Calu3 (cell line): ENCODE measurements at regions not wholly inside any gene's neighbourhood (a gene's known extent, or its start where the extent isn't known, plus 50 kb on each side); places are given as distances from the start of the nearest gene placed in this dataset.

Experiments used
- BruUV-seq: library from RNA; stranded (reverse); fragments of 400-500 nt; replicated peaks from 2 replicates; lab custom pipeline; 2021; lab: Mats Ljungman, UMichigan
- CTCF ChIA-PET: fragments of 300-600 bp; sonication (Branson Sonifier 250); formaldehyde crosslinking; loops from one replicate; lab custom pipeline; 2022; ENCODE audit warnings: antibody characterized with exemption; lab: Charles Lee
- DNase-seq: peaks from one replicate; pipeline ENCODE4 v3.0.0; 2022
- H3K27ac Mint-ChIP-seq: one replicate; pipeline ENCODE4 v1.8.0; 2022; ENCODE audit warnings: mixed read lengths; ENCODE audit not compliant: unreplicated experiment
- H3K27me3 Mint-ChIP-seq: one replicate; pipeline ENCODE4 v1.8.0; 2022; ENCODE audit warnings: mixed read lengths; ENCODE audit not compliant: unreplicated experiment
- H3K36me3 Mint-ChIP-seq: one replicate; pipeline ENCODE4 v1.8.0; 2022; ENCODE audit warnings: mild to moderate bottlenecking, moderate library complexity, mixed read lengths; ENCODE audit not compliant: insufficient read depth, unreplicated experiment
- H3K4me1 Mint-ChIP-seq: one replicate; pipeline ENCODE4 v1.8.0; 2022; ENCODE audit warnings: mild to moderate bottlenecking, low read depth, mixed read lengths; ENCODE audit not compliant: unreplicated experiment
- H3K4me3 Mint-ChIP-seq: one replicate; pipeline ENCODE4 v1.8.0; 2022; ENCODE audit warnings: mild to moderate bottlenecking, low read depth, moderate library complexity, mixed read lengths; ENCODE audit not compliant: unreplicated experiment
- H3K9me3 Mint-ChIP-seq: one replicate; pipeline ENCODE4 v1.8.0; 2022; ENCODE audit warnings: low read depth, mixed read lengths; ENCODE audit not compliant: unreplicated experiment
- CTCF ChIP-seq: fragments of 200-600 bp; IDR thresholded peaks from one replicate; pipeline ENCODE4 v1.8.0; 2022; ENCODE audit warnings: antibody characterized with exemption; ENCODE audit not compliant: unreplicated experiment
- intact Hi-C: fragments of 100-400 bp; cut with micrococcal nuclease; formaldehyde crosslinking; loops from one replicate; pipeline ENCODE4 v1.10.0; 2022; ENCODE audit not compliant: unreplicated experiment

- intact Hi-C loops: no loop called here
Measured at GRCh38 chr9:84111726-84112125, 131.1 kb downstream of the RMI1 start.

GRCh38 chr9:84121991-84122523 is 141.5 kb downstream of the RMI1 start:
- CTCF ChIA-PET: no interaction called here
- DNase-seq: no peak
- H3K36me3 Mint-ChIP-seq: no peaks in the 10 kb centered on the region
- no peaks in the 10 kb centered on the region for H3K9me3 Mint-ChIP-seq
- TF ChIP-seq CTCF: no peak
- no peak overlapping the region for H3K4me3 Mint-ChIP-seq
- intact Hi-C loops: no loop called here
- peaks cover 8% of the 10 kb centered on the region for H3K27me3 Mint-ChIP-seq
- no TSS peak for BruUV-seq
- H3K4me1 Mint-ChIP-seq: no peaks in the 10 kb centered on the region
- no peak overlapping the region for H3K27ac Mint-ChIP-seq

More at GRCh38 chr9:84111726-84112125, 131.1 kb downstream of the RMI1 start:
- Mint-ChIP-seq H3K4me1 (no peaks in the 10 kb centered on the region), H3K36me3 (no peaks in the 10 kb centered on the region), H3K9me3 (peaks cover 5% of the 10 kb centered on the region), H3K4me3 (no peak overlapping the region), H3K27ac (no peak overlapping the region), H3K27me3 (peaks cover 36% of the 10 kb centered on the region)
- no TSS peak for BruUV-seq
- no peak for TF ChIP-seq CTCF
- DNase-seq: no peak
- CTCF ChIA-PET: no interaction called here

- H3K4me3 Mint-ChIP-seq: no peak overlapping the region
- BruUV-seq: no TSS peak
- intact Hi-C loops: no loop called here
- H3K27ac Mint-ChIP-seq: no peak overlapping the region
- no peak for DNase-seq
- H3K36me3 Mint-ChIP-seq: no peaks in the 10 kb centered on the region
- no peak for TF ChIP-seq CTCF
- peaks cover 3% of the 10 kb centered on the region for H3K27me3 Mint-ChIP-seq
- CTCF ChIA-PET: no interaction called here
- H3K4me1 Mint-ChIP-seq: no peaks in the 10 kb centered on the region
- no peaks in the 10 kb centered on the region for H3K9me3 Mint-ChIP-seq
Measured at GRCh38 chr9:84122572-84122971, 142.0 kb downstream of the RMI1 start.

- H3K27me3 Mint-ChIP-seq: no peaks in the 10 kb centered on the region
- intact Hi-C loops: no loop called here
- no peak for TF ChIP-seq CTCF
- H3K4me1 Mint-ChIP-seq: no peaks in the 10 kb centered on the region
- DNase-seq: no peak
- H3K4me3 Mint-ChIP-seq: no peak overlapping the region
- no peaks in the 10 kb centered on the region for H3K36me3 Mint-ChIP-seq
- no peak overlapping the region for H3K27ac Mint-ChIP-seq
- CTCF ChIA-PET: no interaction called here
- no TSS peak for BruUV-seq
- H3K9me3 Mint-ChIP-seq: no peaks in the 10 kb centered on the region
Measured at GRCh38 chr9:84123648-84124406, 143.2 kb downstream of the RMI1 start.
